GM21515 (cell line): ENCODE measurements at regions not wholly inside any gene's neighbourhood (a gene's known extent, or its start where the extent isn't known, plus 50 kb on each side); places are given as distances from the start of the nearest gene placed in this dataset.
"Not testable (repeated sequence)": the region's sequence is repeated elsewhere in the genome, so short reads cannot be mapped to it uniquely, and the experiment has no call there.

Experiments
- ATAC-seq: cut with Tn5 transposase; IDR thresholded peaks from one replicate; pipeline ENCODE4 v1.9.1; 2021; ENCODE audit not compliant: unreplicated experiment

- no peak for ATAC-seq
Measured at GRCh38 chr2:194602750-194603149, 1054.3 kb upstream of the SLC39A10 start.

DNA sequence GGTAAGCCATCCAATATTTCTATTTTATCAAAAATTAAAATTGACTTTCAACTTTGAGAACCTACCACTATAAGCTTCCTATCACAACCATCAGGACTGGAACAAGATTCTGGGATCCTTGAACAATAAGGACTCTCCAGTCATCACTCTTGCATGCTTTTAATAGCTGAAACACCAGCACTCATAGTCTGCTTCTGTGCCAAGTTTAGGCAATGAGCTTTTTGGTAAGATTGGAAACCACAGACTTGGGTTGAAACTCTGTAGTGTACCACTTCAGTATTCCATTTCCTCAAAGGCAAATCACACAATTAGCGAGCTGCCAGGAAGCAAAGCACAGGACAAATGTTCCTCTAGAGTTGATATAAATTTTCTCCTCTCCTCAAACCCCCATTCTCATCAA is 1065.8 kb upstream of the SLC39A10 start:
- ATAC-seq = no peak

GRCh38 chr2:194587739-194588270 is 1069.2 kb upstream of the SLC39A10 start:
- ATAC-seq = no peak

DNA sequence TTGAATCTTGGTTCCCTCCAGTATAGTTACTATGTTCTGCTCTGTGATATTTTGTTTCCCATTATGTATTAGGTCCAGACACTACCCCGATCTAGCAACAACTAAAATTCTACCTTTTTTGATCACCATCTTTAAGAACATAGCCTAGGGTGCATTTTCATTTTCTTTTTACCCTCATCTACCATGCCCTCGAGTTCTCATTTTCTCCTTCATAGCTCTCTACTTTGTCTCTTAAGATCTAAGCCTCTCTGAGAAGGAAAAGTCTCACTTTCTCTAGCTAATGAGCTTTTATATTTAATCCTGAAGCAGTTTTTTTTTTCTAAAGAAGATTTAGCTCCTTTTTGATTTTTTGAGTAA is 1089.4 kb upstream of the SLC39A10 start:
- peak; percentile 27 for ATAC-seq

- peak; percentile 80 for ATAC-seq
Measured at GRCh38 chr2:194566907-194567660, 1089.9 kb upstream of the SLC39A10 start.

GRCh38 chr2:194564422-194564821 is 1092.6 kb upstream of the SLC39A10 start:
- ATAC-seq = no peak

GRCh38 chr2:194562329-194562728 is 1094.7 kb upstream of the SLC39A10 start:
- no peak for ATAC-seq

DNA sequence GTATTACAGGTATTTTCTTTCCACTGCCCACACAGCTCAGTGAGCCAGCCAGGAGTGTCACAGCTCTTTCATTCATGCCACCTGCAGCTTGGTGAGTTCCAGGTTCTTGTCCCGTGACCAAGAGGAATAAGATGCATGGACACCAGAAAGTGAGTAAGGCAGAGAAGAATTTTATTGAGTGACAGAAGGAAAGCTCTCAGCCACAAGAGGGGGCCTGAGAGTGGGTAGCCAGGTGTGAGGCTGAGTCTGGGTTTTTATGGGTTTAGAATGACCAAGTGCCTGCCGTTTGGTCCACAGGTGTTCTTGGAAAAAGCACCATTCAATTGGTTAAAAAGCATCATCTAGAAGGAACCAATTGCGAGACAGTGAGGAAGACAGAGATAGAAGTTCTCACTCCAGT is 1097.1 kb upstream of the SLC39A10 start:
- no peak for ATAC-seq

- no peak for ATAC-seq
Measured at GRCh38 chr2:194559523-194559922, 1097.5 kb upstream of the SLC39A10 start.

DNA sequence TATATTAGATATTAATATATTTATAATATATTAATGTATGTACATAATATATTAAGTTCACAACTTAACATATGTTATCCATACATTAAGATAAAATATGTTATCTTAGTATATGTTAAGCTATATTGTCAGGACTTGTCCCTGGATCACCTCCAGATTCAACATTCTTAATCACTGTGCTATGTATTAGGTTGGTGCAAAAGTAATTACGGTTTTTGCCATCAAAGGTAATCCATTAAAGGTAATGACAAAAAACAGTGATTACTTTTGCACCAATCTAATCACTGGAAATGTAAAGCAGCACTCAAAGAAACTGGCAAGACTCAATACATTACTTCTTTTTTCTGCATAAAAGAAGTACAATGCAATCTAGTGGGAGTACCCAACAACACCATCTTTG is 1099.0 kb upstream of the SLC39A10 start:
- ATAC-seq = no peak

GRCh38 chr2:194556629-194557028 is 1100.4 kb upstream of the SLC39A10 start:
- no peak for ATAC-seq

DNA sequence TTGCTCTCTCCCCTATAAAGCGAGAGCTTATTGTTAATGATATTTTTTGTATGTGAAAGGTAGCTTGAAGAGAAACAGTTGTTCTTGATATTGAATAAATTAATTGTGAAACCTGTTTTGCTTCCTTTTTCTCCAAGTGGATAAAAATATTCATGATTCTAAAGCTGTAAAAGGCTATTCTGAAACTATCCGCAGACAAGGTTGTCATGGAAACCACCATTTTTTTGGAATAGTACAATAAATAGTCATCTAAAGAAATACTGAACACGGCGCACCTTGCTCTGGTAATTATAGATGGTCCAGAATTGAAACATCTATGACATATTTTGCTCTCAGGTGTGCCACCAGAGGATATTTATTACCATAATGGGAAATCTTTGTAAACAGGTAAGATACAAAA is 1103.0 kb upstream of the SLC39A10 start:
- no peak for ATAC-seq

DNA sequence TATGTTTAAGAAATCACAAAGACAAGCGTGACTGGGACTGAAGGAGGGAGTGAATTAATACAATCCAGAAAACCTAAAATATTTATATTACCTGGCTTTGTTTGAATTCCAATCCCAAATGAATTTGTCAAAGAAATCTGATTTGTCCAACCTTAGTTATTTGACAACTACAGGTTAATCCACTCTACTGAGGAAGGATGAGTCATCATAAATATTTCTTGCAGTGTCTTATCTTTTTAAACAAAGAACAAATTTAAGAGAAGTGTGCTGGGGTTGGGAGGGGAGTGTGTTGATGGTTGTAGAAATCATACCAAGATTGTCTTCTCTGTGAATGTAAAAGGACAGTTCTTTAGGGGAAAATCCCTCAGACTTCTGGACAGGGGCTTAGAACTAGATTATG is 1106.3 kb upstream of the SLC39A10 start:
- no peak for ATAC-seq

- no peak for ATAC-seq
Measured at GRCh38 chr2:194549387-194549786, 1107.6 kb upstream of the SLC39A10 start.

GRCh38 chr2:194545978-194546377 is 1111.0 kb upstream of the SLC39A10 start:
- no peak for ATAC-seq

DNA sequence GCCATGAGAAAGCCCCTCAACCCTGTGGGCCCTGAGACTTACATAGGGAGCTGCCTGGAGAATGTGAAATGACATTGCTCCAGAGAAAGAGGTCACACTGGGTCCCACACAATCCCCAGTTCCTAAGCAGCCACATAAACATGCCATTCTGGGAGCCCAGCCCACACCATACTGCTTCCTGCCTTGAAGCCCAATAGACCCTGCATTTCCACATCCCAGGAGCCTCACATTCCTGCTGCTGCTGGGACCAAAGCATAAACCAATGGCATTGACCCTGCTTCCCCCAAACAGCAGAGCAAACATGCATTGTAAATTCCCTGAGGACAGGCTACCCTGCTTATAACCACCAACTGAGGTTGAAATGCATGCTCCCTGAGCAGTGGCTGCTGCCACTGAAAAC is 1117.6 kb upstream of the SLC39A10 start:
- ATAC-seq = no peak

DNA sequence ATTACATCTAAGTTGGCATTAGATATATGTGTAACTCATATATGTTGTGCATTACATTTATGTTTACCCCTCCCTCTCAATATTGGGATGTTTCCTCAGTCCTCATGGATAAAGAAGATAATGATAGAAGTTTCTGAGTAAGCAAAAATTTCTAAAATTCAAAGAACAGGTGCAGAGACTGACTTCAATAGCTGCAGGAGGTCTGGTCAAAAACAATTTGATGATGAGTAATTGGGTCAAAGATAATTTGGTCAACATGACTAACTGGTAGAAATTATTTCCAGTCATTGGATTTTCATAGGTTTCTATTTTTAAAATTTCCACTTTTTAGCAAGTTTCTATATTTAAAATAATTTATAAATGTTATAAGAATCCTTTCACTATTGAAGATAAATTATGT is 1130.9 kb upstream of the SLC39A10 start:
- no peak for ATAC-seq

DNA sequence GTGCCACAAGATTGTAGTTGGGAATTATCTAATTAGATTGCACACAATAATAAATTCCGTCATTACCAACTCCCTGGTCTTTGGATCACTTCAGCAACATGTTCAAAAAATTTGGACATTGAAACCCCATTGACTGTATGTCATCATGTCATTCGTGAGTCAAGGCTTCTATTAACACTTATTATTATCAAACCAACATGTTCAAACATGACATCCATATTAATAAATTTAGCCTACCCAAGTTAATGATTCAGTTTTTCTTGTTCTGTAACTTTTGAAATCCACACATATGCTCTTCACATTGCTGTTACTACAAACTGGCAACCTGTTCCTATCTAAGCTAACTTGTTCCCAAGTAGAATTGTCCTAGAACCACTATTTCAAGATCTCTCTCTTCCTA is 1142.7 kb upstream of the SLC39A10 start:
- no peak for ATAC-seq

GRCh38 chr2:194511070-194511469 is 1146.0 kb upstream of the SLC39A10 start:
- ATAC-seq = not testable (repeated sequence)

GRCh38 chr2:194504876-194505275 is 1152.2 kb upstream of the SLC39A10 start:
- ATAC-seq = not testable (repeated sequence)

DNA sequence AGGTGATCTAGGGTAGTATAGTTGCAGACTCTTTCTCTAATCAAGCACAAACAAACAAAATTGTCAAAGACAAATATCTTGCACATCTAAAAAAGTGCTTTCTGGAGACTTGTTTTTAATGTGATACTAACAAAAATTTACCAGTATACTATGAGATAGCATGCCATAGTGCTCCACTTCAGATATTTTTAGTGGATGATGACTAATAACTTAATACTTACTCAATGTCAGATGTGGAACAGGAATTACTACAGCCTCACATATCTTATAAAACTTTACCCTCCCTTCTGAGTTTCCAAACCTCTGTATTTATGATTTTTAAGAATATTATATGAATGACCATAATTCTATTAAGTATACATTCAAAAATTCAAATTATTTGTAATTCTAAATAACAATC is 1162.0 kb upstream of the SLC39A10 start:
- ATAC-seq = no peak

GRCh38 chr2:194494401-194494800 is 1162.6 kb upstream of the SLC39A10 start:
- no peak for ATAC-seq
